LNCaP clone FGC (cell line): ENCODE measurements at regions not wholly inside any gene's neighbourhood (a gene's known extent, or its start where the extent isn't known, plus 50 kb on each side); places are given as distances from the start of the nearest gene placed in this dataset.

ENCODE experiments used
- DNase-seq: peaks from one replicate; pipeline ENCODE4 v3.0.0-alpha.2; 2011; ENCODE audit warnings: low read depth
- H3K4me3 ChIP-seq: 2 replicates; pipeline ENCODE4 v1.5.1; 2011; ENCODE audit warnings: mild to moderate bottlenecking, low read depth, low read length, control low read depth
- CTCF ChIP-seq: IDR thresholded peaks from 2 replicates; pipeline ENCODE4 v1.5.1; 2012; ENCODE audit warnings: mild to moderate bottlenecking; ENCODE audit not compliant: control insufficient read depth, insufficient read depth; ENCODE audit errors: extremely low read depth

- TF ChIP-seq CTCF = no peak
- no peak overlapping the region for H3K4me3 ChIP-seq
- no peak for DNase-seq
Observed at GRCh38 chr18:22663378-22663777, 245.7 kb upstream of the CTAGE1 start.

- TF ChIP-seq CTCF = no peak
- DNase-seq = no peak
- H3K4me3 ChIP-seq = no peak overlapping the region
Observed at GRCh38 chr18:22666411-22666940, 248.8 kb upstream of the CTAGE1 start.

GRCh38 chr18:22667156-22667555 lies 249.4 kb upstream of the CTAGE1 start:
- TF ChIP-seq CTCF = no peak
- H3K4me3 ChIP-seq = no peak overlapping the region
- no peak for DNase-seq

GRCh38 chr18:22667616-22668422 lies 250.1 kb upstream of the CTAGE1 start:
- DNase-seq = no peak
- no peak overlapping the region for H3K4me3 ChIP-seq

GRCh38 chr18:22668496-22668895 lies 250.8 kb upstream of the CTAGE1 start:
- no peak for DNase-seq
- TF ChIP-seq CTCF = no peak
- no peak overlapping the region for H3K4me3 ChIP-seq

More at GRCh38 chr18:22667616-22668422, 250.1 kb upstream of the CTAGE1 start:
- no peak for TF ChIP-seq CTCF

- no peak overlapping the region for H3K4me3 ChIP-seq
- DNase-seq = no peak
- no peak for TF ChIP-seq CTCF
Observed at GRCh38 chr18:22670914-22671313, 253.2 kb upstream of the CTAGE1 start.
